ENCODE measurements at regions not wholly inside any gene's neighbourhood (a gene's known extent, or its start where the extent isn't known, plus 50 kb on each side); places are given as distances from the start of the nearest gene placed in this dataset.
"Not testable (repeated sequence)": the region's sequence is repeated elsewhere in the genome, so short reads cannot be mapped to it uniquely, and the experiment has no call there.

DNA sequence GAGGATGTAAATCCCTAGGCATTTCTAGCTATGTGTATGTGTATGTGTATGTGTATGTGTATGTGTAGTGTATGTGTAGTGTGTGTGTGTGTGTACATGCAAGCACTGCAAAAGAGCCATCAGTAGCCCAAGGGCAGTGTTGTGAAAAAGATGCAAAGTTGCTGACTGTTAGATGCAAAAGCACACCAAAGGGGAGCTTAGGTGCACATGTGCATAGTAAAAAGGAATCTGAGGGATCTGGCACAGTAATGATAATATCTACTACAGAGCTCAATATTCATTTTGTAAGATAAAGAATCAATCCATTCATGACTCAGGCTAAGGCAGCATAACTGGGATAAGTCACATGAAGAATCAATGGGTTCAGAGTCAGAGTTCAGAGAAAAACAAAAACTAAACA, 80.2 kb downstream of the TMEM47 start:
- no peak for DNase-seq (ENCODE audit: low spot score)

- DNase-seq (ENCODE audit: low spot score): no peak
These were observed 91.1 kb downstream of the TMEM47 start for GRCh38 chrX:34565981-34566380.

DNA sequence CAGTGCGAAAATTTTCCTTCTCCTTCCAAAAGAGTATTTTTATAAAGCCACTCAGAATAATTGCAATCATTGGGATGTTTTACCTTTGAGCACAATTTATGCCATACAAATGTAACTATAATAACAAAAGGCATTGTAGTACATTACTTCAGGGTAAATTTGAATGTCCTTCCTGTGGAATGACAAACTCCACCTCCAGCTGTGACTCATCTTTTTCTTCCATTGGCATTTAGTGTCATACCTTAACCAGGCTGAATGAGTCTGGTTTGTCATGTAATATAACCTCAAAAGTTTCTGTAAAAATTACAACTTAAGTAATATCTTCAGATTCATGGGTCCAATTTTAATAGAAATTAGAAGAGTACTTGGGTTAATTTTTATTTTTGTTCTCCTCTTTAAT, 93.3 kb downstream of the TMEM47 start:
- DNase-seq (ENCODE audit: low spot score): peak; percentile 62

DNA sequence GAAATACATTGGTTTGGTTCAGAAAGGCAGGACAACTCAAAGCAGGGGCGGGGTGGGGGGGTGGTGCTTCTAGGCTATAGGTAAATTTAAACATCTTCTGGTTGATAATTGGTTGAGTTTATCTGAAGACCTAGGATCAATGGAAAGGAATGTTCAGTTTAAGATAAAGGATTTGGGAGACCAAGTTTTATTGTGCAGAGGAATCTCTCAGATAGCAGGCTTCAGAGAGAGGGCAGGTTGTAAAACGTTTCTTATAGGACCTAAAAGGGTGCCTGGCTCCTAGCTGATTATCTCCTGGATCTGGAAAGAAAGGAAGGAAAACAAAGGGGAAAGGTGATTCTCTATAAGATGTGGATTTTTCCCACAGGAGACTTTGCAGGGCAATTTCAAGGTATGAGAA, 94.0 kb downstream of the TMEM47 start:
- DNase-seq (ENCODE audit: low spot score): no peak

- DNase-seq (ENCODE audit: low spot score): peak; percentile 63
These were observed 95.1 kb downstream of the TMEM47 start for GRCh38 chrX:34562006-34562405.

DNA sequence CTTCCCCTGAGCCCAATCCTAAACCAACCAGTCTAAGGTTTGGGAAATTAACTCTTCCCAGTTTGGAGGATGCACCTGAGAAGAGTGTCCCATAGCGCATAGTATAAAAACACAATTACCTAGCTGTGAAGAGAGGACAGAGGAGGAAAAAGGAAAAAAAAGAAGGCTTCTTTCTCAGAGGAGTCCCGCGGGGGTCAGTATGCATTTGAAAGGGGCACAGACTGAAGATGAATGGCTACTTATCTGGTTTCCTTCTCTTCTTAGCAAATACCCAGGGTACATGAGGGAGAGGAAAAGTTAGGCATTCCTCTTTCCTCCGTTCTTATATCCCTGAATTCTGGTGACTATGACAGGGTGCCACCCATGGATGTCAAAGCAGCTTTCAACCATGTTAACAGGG, 96.9 kb downstream of the TMEM47 start:
- DNase-seq (ENCODE audit: low spot score): no peak

DNA sequence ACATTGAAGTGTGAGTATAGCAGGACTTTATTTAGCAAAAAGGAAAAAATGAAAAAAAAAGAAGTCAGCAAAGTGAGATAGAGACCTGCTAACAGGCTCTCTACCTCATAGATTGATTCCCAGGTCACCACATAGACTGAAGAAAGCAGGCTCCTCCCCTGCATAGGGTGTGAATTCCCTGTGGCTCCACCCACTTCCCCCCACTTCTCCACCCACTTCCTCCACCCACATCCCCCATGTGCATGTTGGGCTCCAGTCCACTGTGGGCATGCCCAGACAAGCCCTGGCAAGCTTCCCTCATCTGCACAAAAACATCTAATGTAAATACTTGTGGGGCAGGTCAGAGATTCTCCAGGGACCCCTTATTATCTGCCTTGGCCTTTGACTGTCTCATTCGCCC, 97.8 kb downstream of the TMEM47 start:
- DNase-seq (ENCODE audit: low spot score): peak; percentile 26

DNA sequence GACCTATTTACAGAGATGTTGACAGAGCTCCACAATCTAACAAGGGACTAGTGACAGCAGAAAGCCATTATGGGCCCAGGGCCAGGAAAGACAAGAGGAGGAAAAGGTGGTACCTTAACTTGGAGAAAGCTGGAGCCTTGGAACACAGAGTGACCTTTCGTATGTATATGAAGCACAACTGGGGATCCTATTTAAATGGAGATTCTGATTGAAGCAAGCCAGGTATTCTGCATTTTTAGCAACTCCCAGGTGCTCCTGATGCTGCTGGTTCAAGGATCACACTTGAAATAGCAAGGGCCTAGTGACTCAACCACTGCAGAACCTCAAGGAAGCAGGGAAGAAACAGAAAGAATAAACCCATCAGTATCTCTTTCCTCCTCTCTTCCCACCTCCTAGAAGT, 99.4 kb downstream of the TMEM47 start:
- no peak for DNase-seq (ENCODE audit: low spot score)

GRCh38 chrX:34555481-34555880, 101.6 kb downstream of the TMEM47 start:
- DNase-seq (ENCODE audit: low spot score): no peak

DNA sequence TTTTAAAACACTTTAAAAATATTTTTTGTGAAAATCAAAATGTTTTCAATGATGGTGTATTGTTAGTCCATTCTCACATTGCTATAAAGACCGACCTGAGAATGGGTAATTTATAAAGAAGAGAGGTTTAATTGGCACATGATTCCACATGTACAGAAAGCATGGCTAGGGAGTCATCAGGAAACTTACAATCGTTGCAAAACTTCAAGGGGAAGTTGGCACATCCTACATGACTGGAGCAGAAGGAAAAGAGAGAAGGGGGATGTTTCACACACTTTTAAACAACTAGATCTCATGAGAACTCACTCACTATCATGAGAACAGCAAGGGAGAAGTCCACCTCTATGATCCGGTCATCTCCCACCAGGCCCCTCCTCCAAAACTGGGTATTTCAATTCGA, 110.7 kb downstream of the TMEM47 start:
- DNase-seq (ENCODE audit: low spot score): no peak

DNA sequence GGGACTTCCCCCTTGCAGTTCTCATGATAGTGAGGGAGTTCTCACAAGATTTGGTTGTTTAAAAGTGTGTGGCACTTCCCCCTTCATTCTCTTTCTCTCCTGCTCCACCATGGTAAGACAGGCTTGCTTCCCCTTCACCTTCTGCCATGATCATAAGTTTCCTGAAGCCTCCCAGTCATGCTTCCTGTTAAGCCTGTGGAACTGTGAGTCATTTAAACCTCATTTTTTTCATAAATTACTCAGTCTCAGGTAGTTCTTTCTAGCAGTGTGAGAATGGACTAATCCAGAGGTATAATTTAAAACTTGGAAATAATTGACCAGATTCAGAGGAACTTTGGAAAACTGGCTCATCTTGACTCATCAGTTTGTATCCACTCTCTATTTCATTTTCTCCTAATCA, 129.0 kb downstream of the TMEM47 start:
- peak; percentile 42 for DNase-seq (ENCODE audit: low spot score)

DNA sequence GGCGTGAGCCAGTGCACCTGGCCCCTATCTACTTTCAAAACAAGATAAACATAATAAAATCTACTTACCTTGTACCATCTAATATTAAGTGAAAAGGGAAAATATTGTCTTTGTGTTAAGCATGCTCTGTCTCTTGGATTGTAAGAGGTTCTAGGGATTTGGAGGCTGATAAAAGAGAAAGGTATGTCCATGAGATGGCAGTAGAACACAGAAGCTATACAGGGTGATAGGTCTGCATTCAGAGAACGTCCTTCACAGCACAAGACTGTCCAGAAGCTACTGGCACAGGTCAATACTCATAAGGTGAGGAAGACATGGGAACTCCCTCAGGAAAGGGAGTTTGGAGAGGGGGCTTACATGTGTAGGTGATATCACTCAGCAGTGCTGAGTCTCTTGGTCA, 135.5 kb downstream of the TMEM47 start:
- DNase-seq (ENCODE audit: low spot score): no peak

- no peak for DNase-seq (ENCODE audit: low spot score)
These were observed 147.7 kb downstream of the TMEM47 start for GRCh38 chrX:34509394-34509793.

DNA sequence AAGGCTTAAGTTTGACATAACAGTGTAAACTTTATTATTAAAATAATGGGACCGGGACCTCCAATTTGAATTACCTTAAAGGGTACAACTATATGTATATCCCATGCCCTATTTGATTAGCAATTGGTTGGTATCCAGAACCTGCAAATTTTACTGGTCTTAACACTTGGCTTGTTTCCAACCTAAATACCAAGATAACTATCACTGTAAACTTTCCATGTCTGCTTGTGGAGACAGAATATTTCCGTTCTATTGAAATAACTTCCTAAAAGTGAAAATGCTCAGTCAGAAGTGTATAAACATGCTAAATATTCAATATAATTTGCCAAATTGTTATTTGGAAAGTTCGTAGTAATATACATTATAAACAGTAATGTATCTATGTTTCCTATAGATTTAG, 154.0 kb downstream of the TMEM47 start:
- peak; percentile 22 for DNase-seq (ENCODE audit: low spot score)

DNA sequence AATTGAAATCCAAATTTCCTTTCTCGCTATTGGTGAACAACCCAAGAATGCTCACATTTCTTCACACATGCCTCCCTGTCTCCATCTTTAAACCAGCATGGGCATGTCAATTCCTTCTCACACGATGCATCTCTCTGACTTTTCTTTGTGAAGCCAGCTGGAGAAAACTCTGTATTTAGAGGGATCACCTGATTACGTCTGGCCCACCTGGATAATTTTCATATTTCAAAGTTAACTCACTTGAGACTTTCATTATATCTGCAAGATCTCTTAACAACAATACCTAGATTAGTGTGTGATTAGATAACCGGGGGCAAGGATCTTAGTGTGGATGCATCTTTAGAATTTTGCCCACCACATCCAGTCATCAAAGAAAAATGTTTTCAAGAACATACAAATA, 164.0 kb downstream of the TMEM47 start:
- DNase-seq (ENCODE audit: low spot score): no peak

DNA sequence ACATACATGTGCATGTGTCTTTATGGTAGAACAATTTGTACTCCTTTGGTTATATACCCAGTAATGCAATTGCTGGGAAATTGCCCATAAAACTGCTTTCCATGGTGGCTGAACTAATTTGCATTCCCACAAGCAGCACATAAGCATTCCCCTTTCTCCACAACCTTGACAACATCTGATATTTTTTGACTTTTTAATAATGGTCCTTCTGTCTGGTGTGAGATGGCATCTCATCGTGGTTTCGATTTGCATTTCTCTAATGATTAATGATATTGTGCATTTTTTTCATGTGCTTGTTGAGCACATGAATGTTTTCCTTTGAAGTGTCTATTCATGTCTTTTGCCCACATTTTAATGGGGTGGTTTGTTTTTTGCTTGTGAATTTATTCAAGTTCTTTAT, 166.0 kb downstream of the TMEM47 start:
- DNase-seq (ENCODE audit: low spot score): no peak

GRCh38 chrX:34487364-34487763, 169.7 kb downstream of the TMEM47 start:
- DNase-seq (ENCODE audit: low spot score): peak; percentile 17

DNA sequence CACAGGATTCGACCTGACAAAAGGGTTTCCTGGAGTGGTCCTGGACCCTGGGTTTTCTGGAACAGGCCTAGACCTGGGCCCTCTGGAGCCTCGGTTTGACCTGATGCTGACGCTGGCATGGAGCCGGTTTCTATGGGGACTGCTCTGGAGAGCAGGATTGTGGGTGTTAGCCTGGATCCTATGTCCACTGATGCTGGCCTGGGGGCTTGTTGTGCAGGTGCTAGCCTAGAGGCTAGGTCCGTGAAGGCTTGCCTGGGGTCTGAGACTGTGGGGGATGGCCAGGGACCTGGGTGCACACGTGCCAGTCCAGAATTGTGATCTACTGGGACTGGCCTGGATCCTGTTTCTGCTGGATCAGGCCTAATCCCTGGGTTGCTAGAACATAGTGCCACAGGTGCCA, 173.1 kb downstream of the TMEM47 start:
- DNase-seq (ENCODE audit: low spot score): no peak

GRCh38 chrX:34470507-34470906, 186.6 kb downstream of the TMEM47 start:
- DNase-seq (ENCODE audit: low spot score): no peak

GRCh38 chrX:34467437-34467836, 189.6 kb downstream of the TMEM47 start:
- DNase-seq (ENCODE audit: low spot score): no peak

DNA sequence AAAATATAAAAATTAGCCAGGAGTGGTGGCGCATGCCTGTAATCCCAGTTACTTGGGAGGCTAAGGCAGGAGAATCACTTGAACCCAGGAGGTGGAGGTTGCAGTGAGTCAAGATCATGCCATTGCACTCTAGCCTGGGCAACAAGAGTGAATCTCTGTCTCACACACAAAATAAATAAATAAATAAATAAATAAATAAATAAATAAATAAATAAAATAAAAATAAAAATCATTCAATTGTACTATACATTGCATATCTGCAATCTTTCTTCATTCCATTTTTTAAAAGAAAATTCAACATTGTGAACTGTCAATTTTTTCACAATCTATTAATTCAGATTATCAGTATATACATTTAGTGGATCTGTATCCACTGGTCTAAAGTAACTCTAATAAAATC, 193.9 kb downstream of the TMEM47 start:
- not testable (repeated sequence) for DNase-seq (ENCODE audit: low spot score)

DNA sequence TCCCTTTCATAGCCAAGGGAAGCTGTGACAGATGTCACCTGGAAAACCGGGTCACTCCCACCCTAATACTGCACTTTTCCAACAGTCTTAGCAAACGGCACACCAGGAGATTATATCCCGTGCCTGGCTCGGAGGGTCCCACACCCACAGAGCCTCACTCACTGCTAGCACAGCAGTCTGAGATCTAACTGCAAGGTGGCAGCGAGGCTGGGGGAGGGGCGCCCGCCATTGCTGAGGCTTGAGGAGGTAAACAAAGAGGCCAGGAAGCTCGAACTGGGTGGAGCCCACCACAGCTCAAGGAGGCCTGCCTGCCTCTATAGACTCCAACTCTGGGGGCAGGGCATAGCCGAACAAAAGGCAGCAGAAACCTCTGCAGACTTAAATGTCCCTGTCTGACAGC, 199.2 kb downstream of the TMEM47 start:
- not testable (repeated sequence) for DNase-seq (ENCODE audit: low spot score)

DNA sequence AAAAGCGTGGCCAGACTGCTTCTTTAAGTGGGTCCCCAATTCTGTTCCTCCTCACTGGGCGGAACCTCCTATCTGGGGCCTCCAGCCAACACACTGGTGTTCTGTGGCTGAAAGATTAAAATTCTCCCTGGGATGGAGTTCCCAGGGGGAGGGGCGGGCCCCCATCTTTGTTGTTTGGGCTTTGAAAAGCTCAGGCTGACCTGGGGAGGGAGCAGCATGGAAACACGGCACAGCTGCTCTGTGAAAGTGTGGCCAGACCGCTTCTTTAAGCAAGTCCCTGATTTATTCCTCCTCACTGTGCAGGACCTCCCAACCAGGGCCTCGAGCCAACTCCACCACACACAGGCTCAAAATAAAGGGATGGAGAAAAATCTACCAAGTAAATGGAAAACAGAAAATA, 219.5 kb downstream of the TMEM47 start:
- no peak for DNase-seq (ENCODE audit: low spot score)

DNA sequence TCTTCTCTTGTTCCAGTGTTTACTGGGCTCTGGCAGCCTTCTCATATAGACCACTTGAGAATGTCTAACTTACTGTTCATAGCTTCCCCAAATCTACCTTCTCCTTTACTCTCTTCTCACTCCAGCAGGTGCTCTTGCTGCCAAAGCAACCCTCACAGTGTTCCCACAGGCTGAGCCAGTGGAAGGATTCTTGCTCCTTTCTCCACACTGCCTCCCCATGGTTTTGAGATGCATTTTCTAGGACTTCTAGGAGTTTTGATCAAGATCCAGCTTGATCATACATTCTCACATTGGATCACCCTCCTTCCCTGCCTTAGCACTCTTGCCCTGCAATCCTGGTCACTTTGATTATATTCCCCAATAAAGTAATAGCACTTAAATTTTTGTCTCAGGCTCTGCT, 230.8 kb downstream of the TMEM47 start:
- DNase-seq (ENCODE audit: low spot score): no peak

- DNase-seq (ENCODE audit: low spot score): no peak
These were observed 250.5 kb downstream of the TMEM47 start for GRCh38 chrX:34406580-34406979.

Data from kidney capillary endothelial cell (primary cell).